K562 (cell line): ENCODE measurements at regions not wholly inside any gene's neighbourhood (a gene's known extent, or its start where the extent isn't known, plus 50 kb on each side); places are given as distances from the start of the nearest gene placed in this dataset.

Experiments used
- ATAC-seq: fragments of 200-7000 bp; cut with Tn5 transposase; 3 replicates; pipeline ENCODE4 v1.9.1; 2020; ENCODE audit warnings: moderate library complexity
- BruUV-seq: library from RNA; stranded (reverse); fragments of 400-500 nt; replicated peaks from 2 replicates; lab custom pipeline; 2021; lab: Mats Ljungman, UMichigan
- CTCF ChIA-PET: fragments of 300-600 bp; formaldehyde crosslinking; extraction: SDS; loops from one replicate; lab custom pipeline; 2021; ENCODE audit warnings: low intra/inter-chr PET ratio; lab: Yijun Ruan, JAX
- POLR2A ChIA-PET: fragments of 300-600, 350-650 bp; sonication (Branson Sonifier 250); formaldehyde crosslinking; extraction: SDS; loops from one replicate; lab custom pipeline; 2021; ENCODE audit warnings: antibody characterized with exemption, inconsistent platforms; lab: Yijun Ruan, JAX
- DNase-seq, 4 experiments: peaks; one replicate each; pipeline versions ENCODE4 v3.0.0 to v3.0.0-alpha.2; 2011 to 2018; ENCODE audit warnings: low spot score in 3 of 4, mixed read lengths in 3 of 4; ENCODE audit errors: extremely low read depth in 1 of 4
- FAIRE-seq: peaks from 2 replicates; lab custom pipeline; 2011; peaks lifted over from hg19 to GRCh38; lab: Jason Lieb, UNC
- H2AFZ ChIP-seq: 2 replicates; pipeline ENCODE4 v1.6.0; 2011; ENCODE audit warnings: low read depth, low read length, control low read depth, inconsistent platforms
- H3K27ac ChIP-seq: fragments of 200-600 bp; 3 replicates; pipeline ENCODE4 v1.8.0; 2011; ENCODE audit warnings: low read depth, mild to moderate bottlenecking, control low read depth, inconsistent platforms, low read length, moderate library complexity, mixed read lengths; ENCODE audit errors: extremely low read depth
- H3K27me3 ChIP-seq, 2 experiments: fragments of 300-600 bp in 1 of 2; 2 replicates in 1 of 2; 3 replicates in 1 of 2; pipeline versions ENCODE4 v1.6.0 to v1.8.0; 2011; ENCODE audit warnings: inconsistent platforms in 2 of 2, low read length in 2 of 2, mild to moderate bottlenecking in 1 of 2, mixed read lengths in 1 of 2, moderate library complexity in 1 of 2; ENCODE audit not compliant: control insufficient read depth in 2 of 2, insufficient read depth in 2 of 2
- H3K36me3 ChIP-seq: fragments of 300-600 bp; 3 replicates; pipeline ENCODE4 v1.8.0; 2011; ENCODE audit warnings: mild to moderate bottlenecking, low read length, inconsistent platforms; ENCODE audit not compliant: control insufficient read depth, insufficient read depth
- H3K4me1 ChIP-seq, 2 experiments: fragments of 200-600 bp in 1 of 2; replicated peaks in 1 of 2; 2 replicates in 1 of 2; 3 replicates in 1 of 2; pipeline versions ENCODE4 v1.5.1 to v1.8.0; 2011; ENCODE audit warnings: inconsistent platforms in 2 of 2, low read length in 2 of 2, mild to moderate bottlenecking in 1 of 2, mixed read lengths in 1 of 2, moderate library complexity in 1 of 2; ENCODE audit not compliant: control insufficient read depth in 2 of 2, insufficient read depth in 2 of 2
- H3K4me2 ChIP-seq: 2 replicates; pipeline ENCODE4 v1.6.1; 2011; ENCODE audit warnings: low read length, control low read depth, inconsistent platforms, mixed read lengths; ENCODE audit not compliant: insufficient read depth
- H3K4me3 ChIP-seq: fragments of 200-600 bp; sonication (generic), shearing (Covaris generic); 2 replicates; pipeline ENCODE4 v1.5.1; 2016; ENCODE audit warnings: control low read depth, inconsistent platforms
- H3K79me2 ChIP-seq: fragments of 200-600 bp; 3 replicates; pipeline ENCODE4 v1.8.0; 2011; ENCODE audit warnings: low read length, inconsistent platforms; ENCODE audit not compliant: control insufficient read depth, insufficient read depth
- H3K9ac ChIP-seq, 2 experiments: 2 replicates each; pipeline versions ENCODE4 v1.6.0 to v1.6.1; 2011; ENCODE audit warnings: low read depth in 2 of 2, low read length in 2 of 2, control low read depth in 1 of 2, inconsistent platforms in 1 of 2, mild to moderate bottlenecking in 1 of 2, mixed read lengths in 1 of 2; ENCODE audit not compliant: insufficient read depth in 1 of 2
- H3K9me1 ChIP-seq: one replicate; pipeline ENCODE4 v1.6.0; 2011; ENCODE audit warnings: inconsistent platforms, mild to moderate bottlenecking, low read length, moderate library complexity; ENCODE audit not compliant: control insufficient read depth, insufficient read depth
- H3K9me3 ChIP-seq: replicated peaks from 2 replicates; pipeline ENCODE4 v1.5.1; 2011; ENCODE audit warnings: low read depth, low read length, inconsistent platforms; ENCODE audit not compliant: control insufficient read depth, insufficient read depth
- H4K20me1 ChIP-seq: replicated peaks from 2 replicates; pipeline ENCODE4 v1.6.1; 2011; ENCODE audit warnings: low read length, inconsistent platforms, mixed read lengths; ENCODE audit not compliant: control insufficient read depth, insufficient read depth
- MYNN ChIP-seq, 2 experiments: sonication (generic); formaldehyde crosslinking in 1 of 2; IDR thresholded peaks; 2 replicates each; pipeline versions ENCODE4 v1.5.0 to v1.6.1; 2016 to 2020; ENCODE audit warnings: antibody characterized with exemption in 1 of 2, missing genetic modification reagents in 1 of 2
- SRSF9 ChIP-seq: fragments of 200-400 bp; formaldehyde crosslinking; IDR thresholded peaks from 2 replicates; pipeline ENCODE4 v1.6.1; 2017; ENCODE audit warnings: low read depth, low read length, borderline replicate concordance
- ZC3H4 ChIP-seq: sonication (generic); formaldehyde crosslinking; IDR thresholded peaks from 2 replicates; pipeline ENCODE4 v1.9.0; 2021; ENCODE audit warnings: missing genetic modification reagents, borderline replicate concordance
- ZNF217 ChIP-seq: sonication (generic); formaldehyde crosslinking; IDR thresholded peaks from 2 replicates; pipeline ENCODE4 v1.8.0; 2022; ENCODE audit warnings: mild to moderate bottlenecking, missing genetic modification reagents
- ZNF639 ChIP-seq, 2 experiments: fragments of 200-800 bp in 1 of 2; sonication (Bioruptor generic) in 1 of 2; sonication (generic) in 1 of 2; formaldehyde crosslinking in 1 of 2; IDR thresholded peaks in 1 of 2; conservative IDR thresholded peaks in 1 of 2; 2 replicates each; pipeline versions ENCODE4 v1.5.0 to v1.6.1; 2016 to 2020; ENCODE audit warnings: missing compliant biosample characterization in 1 of 2, missing genetic modification characterization in 1 of 2, missing genetic modification reagents in 1 of 2
- ZNF740 ChIP-seq, 3 experiments: fragments of 200-800 bp in 1 of 3; sonication (Bioruptor generic) in 1 of 3; sonication (generic) in 1 of 3; formaldehyde crosslinking in 1 of 3; IDR thresholded peaks; 2 replicates each; pipeline versions ENCODE4 v1.6.1 to v1.8.0; 2016 to 2022; ENCODE audit warnings: mild to moderate bottlenecking in 2 of 3, missing compliant biosample characterization in 2 of 3, missing genetic modification characterization in 2 of 3, missing genetic modification reagents in 1 of 3
- WGBS: fragments of 100-300 bp; shearing (Covaris generic); methylation state at CpG from one replicate; pipeline ENCODE4 v1.1.6; 2016; ENCODE audit warnings: low coverage, mixed read lengths; ENCODE audit not compliant: insufficient coverage; ENCODE audit errors: missing lambda C conversion rate; 5-methylcytosine and 5-hydroxymethylcytosine counted together
- in situ Hi-C: fragments of 300-500 bp; cut with MboI; formaldehyde crosslinking; loops from 4 replicates; pipeline ENCODE4 v1.15.0; 2018; ENCODE audit warnings: inconsistent platforms, mixed read lengths
- intact Hi-C: fragments of 100-400 bp; cut with micrococcal nuclease; formaldehyde crosslinking; loops from 2 replicates; pipeline ENCODE4 v1.14.2; 2022
- TF ChIP-seq, protein P1 (sequence below): fragments of 250-450 bp; sonication (Bioruptor Pico); IDR thresholded peaks from 2 replicates; pipeline ENCODE4 v1.4.0; 2020; ENCODE audit warnings: mild to moderate bottlenecking, moderate library complexity

DNA sequence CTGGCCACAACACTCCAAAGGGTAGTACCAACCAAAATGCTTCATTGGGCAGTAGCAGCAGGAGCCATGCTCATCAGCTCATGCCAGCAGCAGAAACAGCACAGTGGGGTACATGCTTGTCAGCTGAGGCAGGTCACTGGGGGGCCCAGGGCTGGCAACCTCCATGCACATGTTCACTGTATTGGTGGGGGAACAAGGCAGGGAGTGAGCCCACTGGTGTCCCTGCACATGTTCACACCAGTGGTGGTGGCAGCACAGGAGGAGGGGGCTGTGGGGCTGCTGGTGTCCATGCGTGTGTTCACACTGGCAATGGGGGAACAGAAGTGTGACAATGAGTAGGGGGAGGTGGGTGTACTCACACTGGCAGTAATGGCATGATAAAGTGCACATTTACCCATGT lies 254.3 kb upstream of the KIF2A start:
- Histone ChIP-seq H3K4me2 (no peak overlapping the region), H3K4me3 (no peak overlapping the region), H3K27me3 (no peaks in the 10 kb centered on the region), H3K4me1 (no peaks in the 10 kb centered on the region), H3K79me2 (no peaks in the 10 kb centered on the region)
- DNase-seq (no peak), ATAC-seq (no peak)
- CTCF ChIA-PET: no interaction called here
- no peak for TF ChIP-seq ZNF740 (CRISPR knock-in tag; IDR thresholded peaks at IDR 0.05)
- TF ChIP-seq ZNF740 (tag; IDR thresholded peaks at IDR 0.05): no peak
- TF ChIP-seq SRSF9: no peak
- TF ChIP-seq MYNN (IDR thresholded peaks at IDR 0.05): no peak
- TF ChIP-seq MYNN (CRISPR knock-in tag; IDR thresholded peaks at IDR 0.05): no peak
- no peak for TF ChIP-seq ZC3H4
- no peak for TF ChIP-seq ZNF639 (CRISPR knock-in tag; conservative IDR thresholded peaks at IDR 0.05 in 1 of 2, IDR thresholded peaks at IDR 0.05 in 1 of 2)
- TF ChIP-seq ZNF217: no peak
- TF ChIP-seq, protein P1, sequence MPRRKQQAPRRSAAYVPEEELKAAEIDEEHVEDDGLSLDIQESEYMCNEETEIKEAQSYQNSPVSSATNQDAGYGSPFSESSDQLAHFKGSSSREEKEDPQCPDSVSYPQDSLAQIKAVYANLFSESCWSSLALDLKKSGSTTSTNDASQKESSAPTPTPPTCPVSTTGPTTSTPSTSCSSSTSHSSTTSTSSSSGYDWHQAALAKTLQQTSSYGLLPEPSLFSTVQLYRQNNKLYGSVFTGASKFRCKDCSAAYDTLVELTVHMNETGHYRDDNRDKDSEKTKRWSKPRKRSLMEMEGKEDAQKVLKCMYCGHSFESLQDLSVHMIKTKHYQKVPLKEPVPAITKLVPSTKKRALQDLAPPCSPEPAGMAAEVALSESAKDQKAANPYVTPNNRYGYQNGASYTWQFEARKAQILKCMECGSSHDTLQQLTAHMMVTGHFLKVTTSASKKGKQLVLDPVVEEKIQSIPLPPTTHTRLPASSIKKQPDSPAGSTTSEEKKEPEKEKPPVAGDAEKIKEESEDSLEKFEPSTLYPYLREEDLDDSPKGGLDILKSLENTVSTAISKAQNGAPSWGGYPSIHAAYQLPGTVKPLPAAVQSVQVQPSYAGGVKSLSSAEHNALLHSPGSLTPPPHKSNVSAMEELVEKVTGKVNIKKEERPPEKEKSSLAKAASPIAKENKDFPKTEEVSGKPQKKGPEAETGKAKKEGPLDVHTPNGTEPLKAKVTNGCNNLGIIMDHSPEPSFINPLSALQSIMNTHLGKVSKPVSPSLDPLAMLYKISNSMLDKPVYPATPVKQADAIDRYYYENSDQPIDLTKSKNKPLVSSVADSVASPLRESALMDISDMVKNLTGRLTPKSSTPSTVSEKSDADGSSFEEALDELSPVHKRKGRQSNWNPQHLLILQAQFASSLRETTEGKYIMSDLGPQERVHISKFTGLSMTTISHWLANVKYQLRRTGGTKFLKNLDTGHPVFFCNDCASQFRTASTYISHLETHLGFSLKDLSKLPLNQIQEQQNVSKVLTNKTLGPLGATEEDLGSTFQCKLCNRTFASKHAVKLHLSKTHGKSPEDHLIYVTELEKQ (CRISPR knock-in tag): no peak
- TF ChIP-seq, all 486 proteins: peak for 0
- POLR2A ChIA-PET: interaction anchor here (0.7 kb wide), 1 partner anchor 345 kb away, joined by 3 read pairs; no protein-coding TSS in a partner anchor
- Histone ChIP-seq H3K9me3 (no peaks in the 10 kb centered on the region), H3K9me1 (no peaks in the 10 kb centered on the region), H2AFZ (no peak overlapping the region), H3K36me3 (no peaks in the 10 kb centered on the region), H3K9ac (no peak overlapping the region), H4K20me1 (no peaks in the 10 kb centered on the region), H3K27ac (no peak overlapping the region)
- 0% methylated on average over 1 of the region's 1 CpG for WGBS
- intact Hi-C loops: no loop called here
- BruUV-seq: no TSS peak
- in situ Hi-C loops: no loop called here
- no peak for FAIRE-seq
